ENCODE measurements at regions not wholly inside any gene's neighbourhood (a gene's known extent, or its start where the extent isn't known, plus 50 kb on each side); places are given as distances from the start of the nearest gene placed in this dataset.

DNA sequence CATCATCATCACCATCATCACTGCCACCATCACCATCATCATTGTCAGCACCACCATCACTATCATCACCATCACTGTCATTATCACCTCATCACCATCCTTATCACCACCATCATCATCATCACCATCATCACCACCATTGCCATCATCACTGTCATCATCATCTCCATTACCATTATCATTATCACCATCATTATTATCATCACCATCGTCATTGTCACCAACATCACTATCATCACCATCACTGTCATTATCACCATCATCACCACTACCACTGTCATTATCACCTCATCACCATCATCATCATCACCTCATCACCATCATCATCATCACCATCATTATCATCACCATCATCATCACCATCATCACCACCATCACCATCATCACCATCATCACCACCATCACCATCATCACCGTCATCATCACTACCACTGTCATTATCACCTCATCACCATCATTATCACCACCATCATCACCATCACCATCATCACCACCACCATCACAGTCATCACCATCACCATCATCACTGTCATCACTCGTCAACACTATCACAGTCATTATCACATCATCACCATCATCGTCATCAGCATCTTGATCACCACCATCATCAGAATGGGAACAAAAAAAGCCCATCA is 191.1 kb downstream of the TTLL2 start:
- TF ChIP-seq, protein P1, sequence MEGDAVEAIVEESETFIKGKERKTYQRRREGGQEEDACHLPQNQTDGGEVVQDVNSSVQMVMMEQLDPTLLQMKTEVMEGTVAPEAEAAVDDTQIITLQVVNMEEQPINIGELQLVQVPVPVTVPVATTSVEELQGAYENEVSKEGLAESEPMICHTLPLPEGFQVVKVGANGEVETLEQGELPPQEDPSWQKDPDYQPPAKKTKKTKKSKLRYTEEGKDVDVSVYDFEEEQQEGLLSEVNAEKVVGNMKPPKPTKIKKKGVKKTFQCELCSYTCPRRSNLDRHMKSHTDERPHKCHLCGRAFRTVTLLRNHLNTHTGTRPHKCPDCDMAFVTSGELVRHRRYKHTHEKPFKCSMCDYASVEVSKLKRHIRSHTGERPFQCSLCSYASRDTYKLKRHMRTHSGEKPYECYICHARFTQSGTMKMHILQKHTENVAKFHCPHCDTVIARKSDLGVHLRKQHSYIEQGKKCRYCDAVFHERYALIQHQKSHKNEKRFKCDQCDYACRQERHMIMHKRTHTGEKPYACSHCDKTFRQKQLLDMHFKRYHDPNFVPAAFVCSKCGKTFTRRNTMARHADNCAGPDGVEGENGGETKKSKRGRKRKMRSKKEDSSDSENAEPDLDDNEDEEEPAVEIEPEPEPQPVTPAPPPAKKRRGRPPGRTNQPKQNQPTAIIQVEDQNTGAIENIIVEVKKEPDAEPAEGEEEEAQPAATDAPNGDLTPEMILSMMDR (IDR thresholded peaks at IDR 0.05; ENCODE audit: low read depth, low read length, poor library complexity, severe bottlenecking) = no peak
- TF ChIP-seq EZH2phosphoT487 (IDR thresholded peaks at IDR 0.05; ENCODE audit: borderline replicate concordance, low read length) = no peak

Measured in DOHH2 (cell line).